Prostate gland (tissue), 2 donors: ENCODE measurements at regions not wholly inside any gene's neighbourhood (a gene's known extent, or its start where the extent isn't known, plus 50 kb on each side); places are given as distances from the start of the nearest gene placed in this dataset.

Experiments used
- DNase-seq: peaks from one replicate; pipeline ENCODE4 v3.0.0-alpha.2; 2019; ENCODE audit warnings: low spot score
- H3K27ac ChIP-seq, 2 donors: fragments of 200-600 bp; sonication (generic); 2 replicates each; pipeline ENCODE4 v1.5.1; 2017 to 2019
- H3K27me3 ChIP-seq: fragments of 200-600 bp; sonication (generic); replicated peaks from 2 replicates; pipeline ENCODE4 v1.5.1; 2019; ENCODE audit not compliant: insufficient read depth
- H3K36me3 ChIP-seq, 2 donors: fragments of 200-600 bp; sonication (generic); 1 replicate in 1 of 2; 2 replicates in 1 of 2; pipeline versions ENCODE4 v1.5.1 to v1.8.1; 2017 to 2019
- H3K4me1 ChIP-seq: fragments of 200-600 bp; sonication (generic); replicated peaks from 2 replicates; pipeline ENCODE4 v1.5.1; 2019
- H3K4me3 ChIP-seq, 2 donors: fragments of 200-600 bp; sonication (generic); 2 replicates each; pipeline ENCODE4 v1.5.1; 2017 to 2019
- H3K9me3 ChIP-seq: fragments of 200-600 bp; sonication (generic); 2 replicates; pipeline ENCODE4 v1.5.1; 2017
- CTCF ChIP-seq, 4 experiments: fragments of 200-600 bp in 2 of 4; fragments of 450-650 bp in 2 of 4; sonication (generic) in 2 of 4; IDR thresholded peaks; 1 replicate in 3 of 4; 2 replicates in 1 of 4; pipeline ENCODE4 v1.5.1; 2016 to 2019; ENCODE audit warnings: antibody characterized with exemption in 4 of 4, mild to moderate bottlenecking in 2 of 4, moderate library complexity in 2 of 4
- POLR2A ChIP-seq: fragments of 450-650 bp; IDR thresholded peaks from one replicate; pipeline ENCODE4 v1.6.1; 2016; ENCODE audit warnings: antibody characterized with exemption, mild to moderate bottlenecking
- POLR2AphosphoS5 ChIP-seq: sonication (generic); formaldehyde crosslinking; IDR thresholded peaks from one replicate; pipeline ENCODE4 v1.6.1; 2017; ENCODE audit warnings: antibody characterized with exemption
- WGBS: methylation state at CpG from one replicate; pipeline ENCODE4 v1.1.5; 2018; 5-methylcytosine and 5-hydroxymethylcytosine counted together
- intact Hi-C: fragments of 100-400 bp; cut with DNase I; formaldehyde crosslinking; loops from one replicate; pipeline ENCODE4 v1.14.2; 2022

GRCh38 chr7:18201350-18201749 lies 173.7 kb upstream of the PRPS1L1 start:
- intact Hi-C loops: no loop called here

GRCh38 chr7:18202315-18203045 lies 174.8 kb upstream of the PRPS1L1 start:
- Histone ChIP-seq H3K36me3 (no peaks in the 10 kb centered on the region), H3K4me1 (no peaks in the 10 kb centered on the region), H3K9me3 (no peaks in the 10 kb centered on the region), H3K27ac (peak overlapping the region in 1 of 2 donors; percentile 10), H3K27me3 (no peaks in the 10 kb centered on the region), H3K4me3 (no peak overlapping the region)
- DNase-seq: no peak
- TF ChIP-seq POLR2AphosphoS5 (no peak), POLR2A (no peak), CTCF (IDR thresholded peaks at IDR 0.05) (no peak)
- WGBS: 90% methylated on average over 3 of the region's 3 CpGs
- intact Hi-C loops: no loop called here

More at GRCh38 chr7:18201350-18201749, 173.7 kb upstream of the PRPS1L1 start:
- no peak for DNase-seq
- Histone ChIP-seq H3K9me3 (no peaks in the 10 kb centered on the region), H3K4me1 (no peaks in the 10 kb centered on the region), H3K27ac (peak overlapping the region in 1 of 2 donors; percentile 14), H3K27me3 (no peaks in the 10 kb centered on the region), H3K36me3 (no peaks in the 10 kb centered on the region), H3K4me3 (no peak overlapping the region)
- TF ChIP-seq CTCF (IDR thresholded peaks at IDR 0.05): no peak
- TF ChIP-seq POLR2AphosphoS5: no peak
- no peak for TF ChIP-seq POLR2A

GRCh38 chr7:18206331-18206730 lies 178.7 kb upstream of the PRPS1L1 start:
- Histone ChIP-seq H3K27me3 (no peaks in the 10 kb centered on the region), H3K27ac (no peak overlapping the region), H3K4me3 (no peak overlapping the region), H3K9me3 (no peaks in the 10 kb centered on the region), H3K4me1 (no peaks in the 10 kb centered on the region), H3K36me3 (no peaks in the 10 kb centered on the region)
- no peak for DNase-seq
- TF ChIP-seq CTCF (IDR thresholded peaks at IDR 0.05) (no peak), POLR2A (no peak), POLR2AphosphoS5 (no peak)
- intact Hi-C loops: no loop called here
- 60% methylated on average over 1 of the region's 1 CpG for WGBS

- Histone ChIP-seq H3K36me3 (no peaks in the 10 kb centered on the region), H3K4me1 (no peaks in the 10 kb centered on the region), H3K4me3 (no peak overlapping the region), H3K9me3 (no peaks in the 10 kb centered on the region), H3K27ac (no peak overlapping the region), H3K27me3 (no peaks in the 10 kb centered on the region)
- 65% methylated on average over 1 of the region's 1 CpG for WGBS
- intact Hi-C loops: no loop called here
- TF ChIP-seq POLR2AphosphoS5 (no peak), POLR2A (no peak), CTCF (IDR thresholded peaks at IDR 0.05) (no peak)
- no peak for DNase-seq
These were observed 181.3 kb upstream of the PRPS1L1 start for GRCh38 chr7:18208921-18209320.

- Histone ChIP-seq H3K4me1 (no peaks in the 10 kb centered on the region), H3K27ac (no peak overlapping the region), H3K27me3 (no peaks in the 10 kb centered on the region), H3K4me3 (no peak overlapping the region), H3K36me3 (no peaks in the 10 kb centered on the region), H3K9me3 (no peaks in the 10 kb centered on the region)
- TF ChIP-seq POLR2AphosphoS5: no peak
- no peak for TF ChIP-seq POLR2A
- no peak for TF ChIP-seq CTCF (IDR thresholded peaks at IDR 0.05)
- 91% methylated on average over 2 of the region's 2 CpGs for WGBS
- no peak for DNase-seq
- intact Hi-C loops: no loop called here
These were observed 182.7 kb upstream of the PRPS1L1 start for GRCh38 chr7:18210377-18210776.
